HG02798 (cell line): ENCODE measurements at regions not wholly inside any gene's neighbourhood (a gene's known extent, or its start where the extent isn't known, plus 50 kb on each side); places are given as distances from the start of the nearest gene placed in this dataset.

Source experiments
- ATAC-seq: cut with Tn5 transposase; IDR thresholded peaks from one replicate; pipeline ENCODE4 v1.9.1; 2021; ENCODE audit warnings: mild to moderate bottlenecking; ENCODE audit not compliant: unreplicated experiment, poor library complexity

DNA sequence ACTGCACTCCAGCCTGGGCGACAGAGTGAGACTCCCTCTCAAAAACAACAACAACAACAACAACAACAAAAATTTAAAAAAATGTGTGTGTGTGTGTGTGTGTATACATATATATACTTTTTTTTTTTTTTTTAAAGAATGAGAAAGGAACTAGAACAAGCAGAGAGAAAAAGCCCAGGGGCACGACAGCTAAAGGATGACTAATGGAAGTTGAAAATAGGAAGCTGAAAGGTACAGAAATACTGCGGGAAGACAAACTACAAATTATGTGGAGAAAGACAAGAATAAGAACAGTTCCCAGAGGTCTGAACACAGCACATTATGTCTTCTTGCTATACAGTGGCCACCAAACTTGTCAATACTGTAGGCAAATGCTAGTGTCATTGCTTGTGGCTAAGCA is 141.9 kb upstream of the PRSS1 start:
- ATAC-seq = no peak

DNA sequence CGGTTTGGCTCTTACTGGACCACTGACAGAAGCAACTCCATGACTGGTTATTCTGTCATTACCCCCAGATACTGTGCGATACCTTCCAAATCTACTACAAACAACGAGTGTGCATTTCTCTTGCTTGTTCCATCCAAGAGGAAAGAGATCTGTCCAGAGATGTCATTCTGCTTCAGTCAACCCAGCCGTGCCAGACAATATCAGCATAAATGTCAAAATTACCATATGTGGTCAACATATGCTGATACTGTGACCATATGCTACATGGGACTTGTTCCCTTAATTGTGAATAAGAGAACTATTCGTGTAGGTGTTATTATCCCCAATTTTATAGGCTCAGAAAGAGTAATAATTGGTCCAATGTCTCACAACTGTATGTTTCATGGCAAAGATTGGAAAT is 143.2 kb upstream of the PRSS1 start:
- no peak for ATAC-seq

DNA sequence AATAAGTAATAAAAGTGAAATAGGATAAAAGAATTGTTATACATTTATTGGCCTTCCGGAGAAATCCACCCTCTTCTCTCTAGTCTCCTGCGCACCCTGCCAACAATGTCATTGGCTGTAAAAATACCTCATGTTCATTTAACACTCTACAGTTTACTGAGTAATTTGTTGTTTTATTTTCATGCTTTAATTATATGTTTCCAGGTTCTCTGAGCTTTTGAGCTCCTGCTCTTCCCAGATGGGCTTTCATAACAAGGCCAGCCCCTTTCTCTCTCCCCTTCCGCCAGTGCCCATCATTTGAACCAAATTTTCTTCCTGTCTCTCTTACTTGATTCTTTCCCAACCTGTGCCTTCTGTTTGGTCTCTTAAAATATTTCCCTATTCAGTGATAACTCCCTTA is 144.6 kb upstream of the PRSS1 start:
- no peak for ATAC-seq

DNA sequence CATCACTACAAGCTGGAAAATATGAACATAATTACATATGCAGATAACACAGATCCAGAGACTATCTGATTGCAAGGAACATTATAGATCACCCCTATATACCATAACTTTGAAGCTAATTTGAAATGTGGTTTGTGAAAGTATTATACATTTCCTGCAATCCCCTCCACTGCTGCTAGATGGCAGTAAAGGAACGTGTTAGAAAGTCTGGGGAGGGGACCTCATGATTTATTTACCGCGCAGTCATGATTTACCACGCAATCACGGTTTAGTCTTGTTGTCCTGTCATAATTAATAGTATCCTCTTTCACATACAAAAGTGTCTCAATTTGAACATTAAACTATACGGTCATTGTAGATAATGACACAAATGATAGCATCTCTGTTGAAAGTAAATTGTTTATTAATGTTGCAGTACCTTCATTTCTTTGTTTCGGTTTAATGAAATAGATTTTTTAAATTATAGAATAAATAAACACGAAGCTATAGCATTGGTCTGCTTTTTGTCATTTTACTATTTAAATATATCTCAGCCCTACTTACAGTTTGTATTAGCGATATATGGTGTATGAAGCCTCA is 145.3 kb upstream of the PRSS1 start:
- peak; percentile 48 for ATAC-seq

DNA sequence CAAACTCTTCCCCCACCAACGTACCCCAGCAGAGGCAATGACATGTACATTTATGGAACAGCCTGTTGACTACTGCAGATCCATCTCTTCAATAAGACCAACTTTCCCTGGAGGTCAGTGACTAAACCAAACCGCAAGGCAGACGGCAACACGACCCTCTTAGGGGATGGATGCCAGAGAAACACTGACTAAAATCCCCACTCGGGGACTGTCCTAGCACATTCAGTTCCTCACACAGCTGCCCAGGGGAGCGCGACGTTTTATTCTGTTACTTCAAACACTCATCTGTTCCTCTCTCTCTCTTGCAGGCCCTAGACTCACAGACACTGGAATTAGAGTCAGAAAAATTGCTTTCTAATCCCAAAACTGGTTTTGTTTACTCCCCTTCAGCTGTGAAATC is 146.5 kb upstream of the PRSS1 start:
- no peak for ATAC-seq

DNA sequence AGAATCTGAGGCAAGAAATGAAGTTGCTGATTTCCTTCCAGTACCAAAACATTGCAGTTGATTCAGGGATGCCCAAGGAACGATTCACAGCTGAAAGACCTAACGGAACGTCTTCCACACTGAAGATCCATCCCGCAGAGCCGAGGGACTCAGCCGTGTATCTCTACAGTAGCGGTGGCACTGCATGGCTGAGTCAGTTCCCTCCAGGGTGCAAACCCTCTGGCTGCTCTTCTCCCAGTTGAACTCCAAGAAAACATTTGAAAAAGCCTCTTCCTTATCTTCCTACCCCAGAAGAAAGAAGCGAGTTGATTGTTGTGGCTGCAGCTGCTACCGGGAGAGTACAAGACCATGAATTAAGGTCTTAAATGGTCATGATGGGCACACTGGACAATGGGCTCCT is 147.1 kb upstream of the PRSS1 start:
- ATAC-seq = no peak

DNA sequence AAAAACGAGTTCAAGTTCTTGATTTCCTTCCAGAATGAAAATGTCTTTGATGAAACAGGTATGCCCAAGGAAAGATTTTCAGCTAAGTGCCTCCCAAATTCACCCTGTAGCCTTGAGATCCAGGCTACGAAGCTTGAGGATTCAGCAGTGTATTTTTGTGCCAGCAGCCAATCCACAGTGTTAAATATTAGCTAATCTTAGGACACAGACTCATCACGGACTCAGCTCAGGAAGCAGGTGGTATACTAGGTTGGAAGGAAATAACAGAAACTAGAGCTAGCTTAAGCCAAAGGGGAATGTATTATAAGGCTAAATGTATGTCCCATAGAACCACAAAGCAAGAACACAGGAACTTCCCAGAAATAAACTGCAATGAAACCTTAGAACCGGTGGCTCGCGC is 151.0 kb upstream of the PRSS1 start:
- ATAC-seq = no peak

DNA sequence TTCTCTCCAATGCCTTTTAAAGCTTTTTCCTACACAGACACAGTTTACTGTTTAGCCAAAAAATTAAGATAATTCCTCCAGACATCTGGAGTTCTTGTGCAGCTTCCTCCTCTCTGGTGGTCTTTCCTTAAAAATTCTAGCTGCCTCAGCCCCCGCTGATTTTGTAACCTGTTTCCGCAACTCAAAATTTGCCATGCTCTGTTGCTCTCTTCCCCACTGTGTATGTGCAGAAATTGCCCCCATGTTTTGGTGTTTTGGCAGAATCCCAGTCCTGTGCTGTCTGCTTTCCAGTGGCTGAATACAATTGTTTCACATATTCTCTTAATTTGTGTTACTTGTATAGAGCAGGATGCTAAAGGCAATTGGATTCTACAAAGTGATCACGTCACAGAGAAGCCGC is 151.7 kb upstream of the PRSS1 start:
- no peak for ATAC-seq

DNA sequence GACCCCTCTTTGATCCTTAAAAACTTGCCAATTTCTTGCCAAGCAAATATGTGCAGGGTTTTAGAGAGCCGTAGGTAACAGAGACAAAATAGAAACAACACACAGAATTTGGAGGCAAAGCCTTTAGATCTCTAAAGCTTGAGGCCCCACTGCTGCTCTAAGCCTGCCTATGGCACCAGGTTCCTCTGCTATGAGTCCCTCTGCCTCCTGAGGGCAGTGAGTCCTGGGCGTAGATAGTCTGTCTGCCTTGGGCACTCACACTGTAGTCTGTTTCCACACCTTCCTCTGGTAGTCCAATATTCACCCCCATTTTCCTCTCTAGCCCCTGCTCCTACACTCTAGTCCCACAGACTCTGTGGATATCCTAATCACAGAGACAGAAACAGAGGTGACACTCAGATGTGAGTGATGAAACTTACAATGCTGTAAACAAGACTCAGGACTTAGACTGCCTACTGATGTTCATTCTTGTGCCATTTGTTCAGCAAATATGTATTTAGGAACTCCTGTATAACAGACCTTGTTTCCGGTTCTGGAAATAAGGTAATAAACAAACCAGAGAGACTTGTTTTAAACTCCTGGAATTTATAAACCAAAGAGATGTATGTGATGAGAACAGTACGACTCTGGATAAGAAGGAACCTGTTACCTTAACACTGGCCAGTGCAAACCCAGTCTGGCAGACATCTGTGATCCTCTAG is 153.3 kb upstream of the PRSS1 start:
- no peak for ATAC-seq

DNA sequence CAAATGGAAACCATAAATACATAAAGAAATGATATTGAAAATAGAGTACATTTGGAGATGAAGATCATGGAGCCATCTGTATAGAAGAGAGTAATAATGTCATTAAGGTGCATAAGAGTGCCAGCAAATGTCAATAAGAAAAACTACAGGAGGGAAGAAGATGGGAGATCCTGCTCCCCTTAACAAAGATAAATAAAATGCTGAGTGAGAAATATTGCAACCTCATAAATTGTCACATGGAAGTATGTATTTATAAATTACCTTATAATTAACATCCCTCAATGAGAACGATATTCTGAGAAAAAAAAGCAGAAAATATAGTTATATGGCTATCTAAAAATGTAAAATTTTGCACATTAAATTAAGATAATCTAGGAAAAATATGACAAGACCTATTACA is 155.2 kb upstream of the PRSS1 start:
- ATAC-seq = no peak

DNA sequence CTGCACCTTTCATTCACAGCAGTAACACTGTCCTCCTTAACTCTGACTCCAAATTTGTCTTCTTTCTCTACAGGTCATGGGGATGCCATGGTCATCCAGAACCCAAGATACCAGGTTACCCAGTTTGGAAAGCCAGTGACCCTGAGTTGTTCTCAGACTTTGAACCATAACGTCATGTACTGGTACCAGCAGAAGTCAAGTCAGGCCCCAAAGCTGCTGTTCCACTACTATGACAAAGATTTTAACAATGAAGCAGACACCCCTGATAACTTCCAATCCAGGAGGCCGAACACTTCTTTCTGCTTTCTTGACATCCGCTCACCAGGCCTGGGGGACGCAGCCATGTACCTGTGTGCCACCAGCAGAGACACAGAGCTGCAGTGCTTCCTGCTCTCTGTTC is 156.2 kb upstream of the PRSS1 start:
- no peak for ATAC-seq

DNA sequence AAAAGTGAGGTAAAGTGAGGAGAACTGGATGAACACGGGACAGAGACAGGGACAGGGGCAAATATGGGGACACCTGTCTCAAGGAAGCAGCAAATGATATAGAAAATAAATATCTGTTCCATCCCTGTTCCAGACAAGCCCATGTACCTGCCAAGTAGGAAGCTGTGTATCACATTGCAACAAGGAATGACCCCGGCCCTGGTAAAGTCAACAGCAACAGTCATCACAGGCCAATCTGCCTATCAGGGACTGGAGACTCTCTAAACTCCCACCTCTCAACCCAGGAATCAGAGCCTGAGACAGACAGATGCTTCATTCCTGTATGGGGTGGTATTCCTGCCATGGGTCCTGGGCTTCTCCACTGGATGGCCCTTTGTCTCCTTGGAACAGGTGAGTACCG is 156.6 kb upstream of the PRSS1 start:
- ATAC-seq = no peak

DNA sequence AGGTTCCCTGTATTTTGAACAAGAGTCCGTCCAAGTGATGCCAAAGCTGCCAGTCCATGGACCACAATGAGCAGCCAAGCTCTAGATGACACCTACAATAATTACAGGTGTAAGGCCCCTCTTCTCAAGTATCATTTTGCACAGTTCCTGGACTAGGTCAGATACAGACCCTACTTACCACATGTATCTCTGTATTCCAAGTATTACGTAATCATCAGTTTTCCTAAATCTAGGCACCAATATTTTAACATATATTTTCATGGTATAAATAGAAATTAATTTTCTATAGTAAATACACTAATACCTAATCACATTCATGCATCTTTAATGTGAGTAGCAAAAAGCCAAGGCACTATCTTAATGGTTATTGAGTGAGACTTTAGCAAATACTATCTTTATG is 157.0 kb upstream of the PRSS1 start:
- no peak for ATAC-seq

DNA sequence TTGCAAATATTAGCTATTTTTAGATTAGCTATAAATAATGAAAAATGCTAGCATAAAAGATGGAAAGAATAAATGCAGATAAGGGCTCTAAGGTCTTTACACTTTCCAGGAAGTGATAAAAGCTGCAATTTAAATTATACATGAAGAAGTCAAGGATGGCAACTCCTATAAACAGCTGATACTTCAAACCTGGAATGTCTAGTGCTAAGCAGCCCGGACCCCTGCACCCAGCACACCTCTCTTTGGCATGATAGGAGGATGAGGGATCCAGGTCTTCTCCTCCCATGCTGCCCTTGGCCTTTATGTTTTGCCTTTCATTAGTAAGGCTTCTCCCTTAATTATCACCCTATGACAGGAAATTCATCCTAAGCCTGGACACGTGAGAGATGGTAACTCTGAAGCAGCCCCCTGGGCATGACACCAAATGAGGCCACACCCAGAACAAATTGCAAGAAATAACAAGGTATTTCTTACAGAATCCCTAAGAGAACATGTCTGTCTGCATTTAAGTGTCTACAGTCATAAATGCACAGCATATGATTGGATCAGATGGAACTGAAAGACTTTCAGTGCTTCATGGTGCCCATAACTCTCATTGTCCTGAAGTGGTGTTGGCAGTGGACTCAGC is 158.3 kb upstream of the PRSS1 start:
- no peak for ATAC-seq

DNA sequence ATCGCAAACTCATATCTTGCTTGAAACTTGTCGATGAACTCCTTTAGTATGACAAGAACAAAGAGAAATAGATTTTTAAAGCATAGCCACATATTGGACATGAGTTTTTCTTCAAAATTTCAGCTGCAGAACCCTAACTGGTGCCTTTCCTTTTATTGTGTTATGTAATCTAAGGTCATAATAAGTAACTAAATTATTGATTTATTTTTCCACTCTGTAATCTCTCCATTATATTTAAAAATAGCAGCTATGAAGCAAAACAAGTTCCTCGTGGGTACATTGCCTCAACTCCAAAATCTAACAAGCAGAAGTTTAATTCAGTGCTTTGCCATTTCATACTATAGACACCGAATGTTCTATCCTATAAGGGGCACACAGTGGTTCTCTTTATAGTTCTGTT is 159.2 kb upstream of the PRSS1 start:
- ATAC-seq = no peak

DNA sequence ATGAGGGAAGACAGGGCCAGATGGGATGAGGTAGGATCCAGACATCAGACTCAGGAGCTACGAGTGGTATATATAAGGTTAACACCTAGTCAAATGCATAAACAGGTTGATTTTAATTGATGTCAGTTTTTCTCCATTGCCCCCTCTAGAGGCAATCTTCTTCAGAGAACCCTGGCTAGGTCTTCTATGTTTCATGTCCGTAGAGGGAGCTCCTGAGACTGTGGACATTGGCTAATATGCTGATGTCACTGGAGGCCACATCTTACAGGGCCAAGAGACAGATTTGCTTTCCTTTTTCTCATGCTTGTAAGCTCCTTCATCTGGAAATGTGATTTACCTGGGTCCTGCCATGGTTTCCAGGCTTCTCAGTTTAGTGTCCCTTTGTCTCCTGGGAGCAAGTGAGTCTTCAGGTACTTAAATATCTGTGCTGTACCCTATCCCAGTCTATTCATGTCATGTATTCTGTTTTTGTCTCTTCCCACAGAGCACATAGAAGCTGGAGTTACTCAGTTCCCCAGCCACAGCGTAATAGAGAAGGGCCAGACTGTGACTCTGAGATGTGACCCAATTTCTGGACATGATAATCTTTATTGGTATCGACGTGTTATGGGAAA is 161.6 kb upstream of the PRSS1 start:
- ATAC-seq = peak; percentile 80

DNA sequence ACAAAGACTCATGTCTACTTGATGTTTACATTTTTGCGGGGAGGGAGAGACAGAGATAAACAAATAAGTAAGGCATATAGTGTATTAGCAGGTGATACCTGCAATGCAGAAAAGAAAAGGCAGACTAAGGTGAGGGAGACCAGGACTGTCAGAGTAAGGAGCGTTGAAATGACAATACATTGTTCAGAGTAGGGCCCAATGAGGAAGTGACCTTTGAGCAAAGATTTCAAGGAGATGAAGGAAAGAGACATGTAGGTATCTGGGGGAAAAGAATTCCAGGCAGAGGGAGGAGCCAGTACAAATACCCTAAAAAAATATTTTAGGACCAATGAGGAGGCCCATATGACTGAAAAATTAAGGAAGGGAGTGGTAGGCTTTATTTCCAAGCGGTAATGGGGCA is 162.7 kb upstream of the PRSS1 start:
- no peak for ATAC-seq

DNA sequence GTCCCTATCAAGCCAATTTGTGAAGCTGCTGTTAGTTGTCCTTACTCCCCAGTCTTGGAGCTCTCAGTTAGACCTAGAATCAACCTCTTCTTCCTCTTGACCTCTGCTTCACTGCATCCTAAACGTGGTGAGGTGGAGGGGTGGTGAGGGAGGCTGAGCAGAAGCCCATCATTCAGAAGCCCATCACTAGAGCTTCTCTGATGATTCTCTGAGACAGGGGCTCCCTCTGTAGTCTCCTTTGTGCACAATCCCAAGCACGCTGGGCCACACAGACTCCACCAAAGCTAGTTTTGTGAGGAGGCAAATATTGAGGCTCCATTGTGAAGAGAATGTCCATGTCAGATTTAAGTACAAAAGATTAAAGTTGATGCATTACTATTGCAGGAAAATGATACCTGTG is 163.8 kb upstream of the PRSS1 start:
- no peak for ATAC-seq

DNA sequence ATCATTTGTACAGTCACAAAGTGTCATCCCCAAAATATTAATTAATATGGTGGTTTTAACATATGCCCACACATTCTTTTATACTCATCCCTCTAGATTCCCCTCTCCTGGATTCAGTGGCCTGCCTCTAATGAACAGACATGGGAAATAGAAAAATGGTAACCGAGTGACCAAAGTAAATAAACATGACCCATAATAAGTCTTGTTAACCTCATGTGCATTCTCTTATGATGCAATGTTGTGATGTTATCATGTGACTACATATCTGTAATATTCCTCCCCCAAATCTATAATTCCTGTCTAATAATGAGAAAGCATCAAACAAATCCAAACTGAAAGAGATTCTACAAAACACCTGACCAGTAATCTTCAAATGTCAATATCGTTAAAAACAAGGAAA is 164.5 kb upstream of the PRSS1 start:
- ATAC-seq = no peak

DNA sequence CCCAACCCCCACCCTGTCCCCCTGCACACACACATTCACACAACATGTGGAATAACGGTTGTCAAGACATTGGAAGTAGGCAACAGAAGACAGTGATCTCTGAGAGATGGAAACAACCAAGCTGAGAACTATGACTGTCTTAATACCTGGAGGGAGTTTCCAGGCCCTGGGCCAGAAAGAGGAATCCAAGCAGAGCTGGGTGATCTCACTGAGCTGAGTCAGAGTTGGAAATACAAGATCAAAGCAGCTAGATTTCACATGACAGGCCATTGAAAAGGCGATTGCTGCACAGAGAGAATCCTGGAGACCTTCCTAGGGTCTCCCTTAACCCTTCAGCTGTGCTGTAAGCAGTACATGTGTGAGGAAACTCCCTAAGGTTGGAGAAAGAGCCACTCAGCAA is 165.8 kb upstream of the PRSS1 start:
- ATAC-seq = peak; percentile 76

DNA sequence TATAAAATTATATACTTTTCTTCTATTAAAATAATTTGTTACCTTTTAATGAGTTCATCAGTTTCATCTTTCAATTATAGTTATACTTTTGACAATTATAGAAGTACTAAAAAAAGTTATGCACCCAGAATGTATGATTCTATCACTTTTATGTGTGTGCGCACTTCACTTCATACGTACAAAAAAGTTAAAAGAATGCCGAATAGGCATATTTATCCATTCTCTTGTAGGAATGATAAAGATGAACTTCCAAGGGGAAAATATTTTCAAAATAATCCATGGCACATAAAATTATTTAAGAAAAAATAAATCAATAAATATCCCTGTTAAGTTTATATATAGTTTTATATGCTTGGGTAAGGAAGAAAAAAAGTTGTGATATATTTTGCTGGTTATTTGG is 166.9 kb upstream of the PRSS1 start:
- no peak for ATAC-seq

DNA sequence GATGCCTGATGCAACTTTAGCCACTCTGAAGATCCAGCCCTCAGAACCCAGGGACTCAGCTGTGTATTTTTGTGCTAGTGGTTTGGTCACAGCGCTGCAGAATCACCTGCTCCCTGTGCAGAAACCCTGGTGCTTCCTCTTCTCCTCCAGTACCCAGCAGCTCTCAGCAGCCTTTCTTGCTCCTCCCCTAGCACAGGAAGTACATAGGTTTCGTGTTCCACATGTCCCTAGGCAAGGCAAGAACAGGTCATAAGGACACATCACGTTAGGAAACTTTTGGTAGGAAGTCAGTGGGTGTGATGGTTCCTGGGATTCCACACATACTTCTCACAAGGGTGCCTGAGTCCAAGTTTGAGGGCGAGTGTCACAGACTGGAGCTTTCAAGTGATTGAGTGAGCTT is 167.9 kb upstream of the PRSS1 start:
- peak; percentile 77 for ATAC-seq
